DOHH2 (cell line): ENCODE measurements at regions not wholly inside any gene's neighbourhood (a gene's known extent, or its start where the extent isn't known, plus 50 kb on each side); places are given as distances from the start of the nearest gene placed in this dataset.

ENCODE experiments used
- CTCF ChIP-seq: fragments of 200-600 bp; sonication (generic); IDR thresholded peaks from one replicate; pipeline ENCODE4 v1.5.1; 2014; ENCODE audit warnings: antibody characterized with exemption, mild to moderate bottlenecking, low read depth, low read length; ENCODE audit not compliant: poor library complexity, severe bottlenecking
- EZH2phosphoT487 ChIP-seq: fragments of 200-600 bp; sonication (generic); IDR thresholded peaks from 2 replicates; pipeline ENCODE4 v1.6.1; 2017; ENCODE audit warnings: borderline replicate concordance, mild to moderate bottlenecking, antibody characterized with exemption, low read length, moderate library complexity, mixed read lengths

GRCh38 chr4:114103908-114104307 is 124.5 kb upstream of the ARSJ start:
- no peak for TF ChIP-seq CTCF
- TF ChIP-seq EZH2phosphoT487: no peak
